Stomach (tissue), 4 donors: ENCODE measurements at regions not wholly inside any gene's neighbourhood (a gene's known extent, or its start where the extent isn't known, plus 50 kb on each side); places are given as distances from the start of the nearest gene placed in this dataset.

Experiments used
- CTCF ChIP-seq, 7 experiments: fragments of 450-650 bp in 4 of 7; fragments of 200-600 bp in 3 of 7; sonication (generic) in 3 of 7; IDR thresholded peaks; one replicate each; pipeline ENCODE4 v1.5.1; 2016 to 2019; ENCODE audit warnings: antibody characterized with exemption in 7 of 7, control low read depth in 2 of 7, mild to moderate bottlenecking in 1 of 7
- POLR2A ChIP-seq, 4 donors: fragments of 450-650 bp; IDR thresholded peaks; one replicate each; pipeline ENCODE4 v1.6.1; 2016; ENCODE audit warnings: antibody characterized with exemption in 4 of 4, control low read depth in 2 of 4, mild to moderate bottlenecking in 1 of 4, moderate library complexity in 1 of 4

- TF ChIP-seq CTCF (IDR thresholded peaks at IDR 0.05), result no peak
- TF ChIP-seq POLR2A (IDR thresholded peaks at IDR 0.05), result no peak
Measured at GRCh38 chr13:67408798-67409197, 178.7 kb upstream of the PCDH9 start.
